Mesendoderm (in vitro differentiated cells): ENCODE measurements at regions not wholly inside any gene's neighbourhood (a gene's known extent, or its start where the extent isn't known, plus 50 kb on each side); places are given as distances from the start of the nearest gene placed in this dataset.

Source experiments
- DNase-seq: peaks from one replicate; pipeline ENCODE4 v3.0.0; 2013
- H2AK5ac ChIP-seq: 2 replicates; pipeline ENCODE4 v1.6.1; 2013; ENCODE audit warnings: low read length, inconsistent platforms
- H2BK120ac ChIP-seq: 2 replicates; pipeline ENCODE4 v1.6.1; 2013; ENCODE audit warnings: low read depth, mild to moderate bottlenecking, low read length, moderate library complexity, mixed read lengths
- H2BK15ac ChIP-seq: replicated peaks from 2 replicates; pipeline ENCODE4 v1.6.1; 2013; ENCODE audit warnings: low read depth, mild to moderate bottlenecking, moderate library complexity
- H2BK5ac ChIP-seq: 2 replicates; pipeline ENCODE4 v1.6.1; 2013; ENCODE audit warnings: low read length, inconsistent platforms
- H3K18ac ChIP-seq: 2 replicates; pipeline ENCODE4 v1.6.1; 2013; ENCODE audit warnings: mild to moderate bottlenecking, low read length, mixed read lengths
- H3K23ac ChIP-seq: one replicate; pipeline ENCODE4 v1.6.1; 2013; ENCODE audit warnings: low read length
- H3K27ac ChIP-seq: 2 replicates; pipeline ENCODE4 v1.5.1; 2013; ENCODE audit warnings: low read depth, mild to moderate bottlenecking, inconsistent platforms, low read length, moderate library complexity
- H3K27me3 ChIP-seq: 2 replicates; pipeline ENCODE4 v1.6.1; 2013; ENCODE audit warnings: low read length, control low read depth, mild to moderate bottlenecking, inconsistent platforms; ENCODE audit not compliant: insufficient read depth, poor library complexity
- H3K36me3 ChIP-seq: 2 replicates; pipeline ENCODE4 v1.6.1; 2013; ENCODE audit warnings: low read length, inconsistent platforms; ENCODE audit not compliant: control insufficient read depth, insufficient read depth
- H3K4ac ChIP-seq: one replicate; pipeline ENCODE4 v1.6.1; 2013; ENCODE audit warnings: low read depth, mild to moderate bottlenecking, low read length, moderate library complexity
- H3K4me1 ChIP-seq: 2 replicates; pipeline ENCODE4 v1.6.1; 2013; ENCODE audit warnings: low read depth, low read length, inconsistent platforms; ENCODE audit not compliant: control insufficient read depth
- H3K4me2 ChIP-seq: 2 replicates; pipeline ENCODE4 v1.6.1; 2013; ENCODE audit warnings: low read length
- H3K4me3 ChIP-seq: 2 replicates; pipeline ENCODE4 v1.5.1; 2013; ENCODE audit warnings: mild to moderate bottlenecking, low read length
- H3K56ac ChIP-seq: one replicate; pipeline ENCODE4 v1.6.1; 2013; ENCODE audit warnings: low read length
- H3K79me1 ChIP-seq: 2 replicates; pipeline ENCODE4 v1.6.1; 2013; ENCODE audit warnings: low read length, inconsistent platforms
- H3K79me2 ChIP-seq: 2 replicates; pipeline ENCODE4 v1.6.1; 2013; ENCODE audit warnings: mild to moderate bottlenecking, low read length; ENCODE audit not compliant: control insufficient read depth, insufficient read depth
- H3K9ac ChIP-seq: 2 replicates; pipeline ENCODE4 v1.6.1; 2013; ENCODE audit warnings: low read length, inconsistent platforms
- H4K5ac ChIP-seq: one replicate; pipeline ENCODE4 v1.6.1; 2013; ENCODE audit warnings: low read length
- H4K8ac ChIP-seq: one replicate; pipeline ENCODE4 v1.6.1; 2013; ENCODE audit warnings: low read depth, mild to moderate bottlenecking, control low read depth, low read length, moderate library complexity
- WGBS: extraction: QIAGEN DNeasy Blood & Tissue Kit; methylation state at CpG from one replicate; pipeline ENCODE4 v1.1.7; 2013; ENCODE audit warnings: low lambda C conversion rate, missing lambda C conversion rate; ENCODE audit not compliant: insufficient coverage; ENCODE audit errors: extremely low coverage; 5-methylcytosine and 5-hydroxymethylcytosine counted together

GRCh38 chr15:96538491-96538890, 208.0 kb downstream of the NR2F2 start:
- H3K79me1 ChIP-seq = no peaks in the 10 kb centered on the region
- no peak overlapping the region for H3K56ac ChIP-seq
- H3K23ac ChIP-seq = no peak overlapping the region
- H4K8ac ChIP-seq = no peak overlapping the region
- H2BK5ac ChIP-seq = no peak overlapping the region
- no peaks in the 10 kb centered on the region for H3K4me1 ChIP-seq
- H3K79me2 ChIP-seq = no peaks in the 10 kb centered on the region
- WGBS = no CpG with 5 or more reads among the region's 3 CpGs
- no peak overlapping the region for H3K4me2 ChIP-seq
- no peak overlapping the region for H2BK120ac ChIP-seq
- H3K36me3 ChIP-seq = no peaks in the 10 kb centered on the region
- H2AK5ac ChIP-seq = no peak overlapping the region
- no peak overlapping the region for H4K5ac ChIP-seq
- H3K18ac ChIP-seq = no peak overlapping the region
- no peak overlapping the region for H3K9ac ChIP-seq
- no peak overlapping the region for H3K4me3 ChIP-seq
- no peak for DNase-seq
- H3K27me3 ChIP-seq = no peaks in the 10 kb centered on the region
- no peak overlapping the region for H2BK15ac ChIP-seq
- no peak overlapping the region for H3K4ac ChIP-seq
- no peak overlapping the region for H3K27ac ChIP-seq

GRCh38 chr15:96540283-96540682, 209.8 kb downstream of the NR2F2 start:
- no peak for DNase-seq
- no peak overlapping the region for H4K5ac ChIP-seq
- no peaks in the 10 kb centered on the region for H3K4me1 ChIP-seq
- no peaks in the 10 kb centered on the region for H3K27me3 ChIP-seq
- no peak overlapping the region for H4K8ac ChIP-seq
- no peak overlapping the region for H2BK15ac ChIP-seq
- no peak overlapping the region for H3K4ac ChIP-seq
- H3K36me3 ChIP-seq = no peaks in the 10 kb centered on the region
- no peak overlapping the region for H3K27ac ChIP-seq
- H3K79me1 ChIP-seq = no peaks in the 10 kb centered on the region
- no peak overlapping the region for H2BK5ac ChIP-seq
- no peak overlapping the region for H3K9ac ChIP-seq
- no CpG with 5 or more reads among the region's 7 CpGs for WGBS
- no peak overlapping the region for H2BK120ac ChIP-seq
- no peak overlapping the region for H3K4me2 ChIP-seq
- no peak overlapping the region for H3K56ac ChIP-seq
- H3K18ac ChIP-seq = no peak overlapping the region
- H3K79me2 ChIP-seq = no peaks in the 10 kb centered on the region
- no peak overlapping the region for H3K4me3 ChIP-seq
- H3K23ac ChIP-seq = no peak overlapping the region
- H2AK5ac ChIP-seq = no peak overlapping the region

- Histone ChIP-seq H3K4me1 (no peaks in the 10 kb centered on the region), H3K36me3 (no peaks in the 10 kb centered on the region), H3K27me3 (no peaks in the 10 kb centered on the region), H2BK5ac (no peak overlapping the region), H3K23ac (no peak overlapping the region), H3K27ac (no peak overlapping the region), H2AK5ac (no peak overlapping the region), H3K79me2 (no peaks in the 10 kb centered on the region), H3K18ac (no peak overlapping the region), H3K9ac (no peak overlapping the region), H2BK120ac (no peak overlapping the region), H2BK15ac (no peak overlapping the region), H4K8ac (no peak overlapping the region), H3K4me2 (no peak overlapping the region), H3K79me1 (no peaks in the 10 kb centered on the region), H3K56ac (no peak overlapping the region), H3K4ac (no peak overlapping the region), H3K4me3 (no peak overlapping the region), H4K5ac (no peak overlapping the region)
- no CpG with 5 or more reads among the region's 4 CpGs for WGBS
- DNase-seq = no peak
Measured at GRCh38 chr15:96542130-96542770, 211.8 kb downstream of the NR2F2 start.

GRCh38 chr15:96544162-96544756, 213.8 kb downstream of the NR2F2 start:
- Histone ChIP-seq H2BK5ac (no peak overlapping the region), H3K4me2 (no peak overlapping the region), H3K79me2 (no peaks in the 10 kb centered on the region), H3K4me1 (no peaks in the 10 kb centered on the region), H3K27me3 (no peaks in the 10 kb centered on the region), H3K18ac (no peak overlapping the region), H2AK5ac (no peak overlapping the region), H4K5ac (no peak overlapping the region), H4K8ac (no peak overlapping the region), H3K36me3 (no peaks in the 10 kb centered on the region), H3K23ac (no peak overlapping the region), H3K9ac (no peak overlapping the region), H3K4me3 (no peak overlapping the region), H3K56ac (no peak overlapping the region), H2BK120ac (no peak overlapping the region), H2BK15ac (no peak overlapping the region), H3K79me1 (no peaks in the 10 kb centered on the region), H3K4ac (no peak overlapping the region), H3K27ac (no peak overlapping the region)
- WGBS = no CpG with 5 or more reads among the region's 5 CpGs
- DNase-seq = no peak

GRCh38 chr15:96549136-96549535, 218.6 kb downstream of the NR2F2 start:
- no peak overlapping the region for H3K4me2 ChIP-seq
- no peak overlapping the region for H4K5ac ChIP-seq
- H3K18ac ChIP-seq = no peak overlapping the region
- no peak overlapping the region for H2AK5ac ChIP-seq
- no peaks in the 10 kb centered on the region for H3K4me1 ChIP-seq
- H3K79me1 ChIP-seq = no peaks in the 10 kb centered on the region
- H3K56ac ChIP-seq = no peak overlapping the region
- H2BK5ac ChIP-seq = no peak overlapping the region
- H3K27ac ChIP-seq = no peak overlapping the region
- H3K27me3 ChIP-seq = no peaks in the 10 kb centered on the region
- no peak overlapping the region for H3K23ac ChIP-seq
- H3K9ac ChIP-seq = no peak overlapping the region
- DNase-seq = no peak
- no peak overlapping the region for H2BK15ac ChIP-seq
- no peak overlapping the region for H3K4ac ChIP-seq
- H2BK120ac ChIP-seq = no peak overlapping the region
- H3K36me3 ChIP-seq = no peaks in the 10 kb centered on the region
- H3K79me2 ChIP-seq = no peaks in the 10 kb centered on the region
- no peak overlapping the region for H3K4me3 ChIP-seq
- no peak overlapping the region for H4K8ac ChIP-seq
- WGBS = no CpG with 5 or more reads among the region's 1 CpG

- H3K4ac ChIP-seq = no peak overlapping the region
- no peak overlapping the region for H3K4me2 ChIP-seq
- H3K56ac ChIP-seq = no peak overlapping the region
- no peak overlapping the region for H3K18ac ChIP-seq
- H2BK120ac ChIP-seq = no peak overlapping the region
- no peak overlapping the region for H4K5ac ChIP-seq
- no peaks in the 10 kb centered on the region for H3K79me2 ChIP-seq
- no peaks in the 10 kb centered on the region for H3K27me3 ChIP-seq
- no peaks in the 10 kb centered on the region for H3K4me1 ChIP-seq
- H4K8ac ChIP-seq = no peak overlapping the region
- H2BK5ac ChIP-seq = no peak overlapping the region
- H3K27ac ChIP-seq = no peak overlapping the region
- H2BK15ac ChIP-seq = no peak overlapping the region
- H2AK5ac ChIP-seq = no peak overlapping the region
- H3K79me1 ChIP-seq = no peaks in the 10 kb centered on the region
- H3K23ac ChIP-seq = no peak overlapping the region
- DNase-seq = no peak
- no peak overlapping the region for H3K4me3 ChIP-seq
- no peaks in the 10 kb centered on the region for H3K36me3 ChIP-seq
- no peak overlapping the region for H3K9ac ChIP-seq
- WGBS = no CpG with 5 or more reads among the region's 4 CpGs
Measured at GRCh38 chr15:96551196-96551595, 220.7 kb downstream of the NR2F2 start.
